Calu3 (cell line): ENCODE measurements at regions not wholly inside any gene's neighbourhood (a gene's known extent, or its start where the extent isn't known, plus 50 kb on each side); places are given as distances from the start of the nearest gene placed in this dataset.
"Not testable (repeated sequence)": the region's sequence is repeated elsewhere in the genome, so short reads cannot be mapped to it uniquely, and the experiment has no call there.

Source experiments
- BruUV-seq: library from RNA; stranded (reverse); fragments of 400-500 nt; replicated peaks from 2 replicates; lab custom pipeline; 2021; lab: Mats Ljungman, UMichigan
- CTCF ChIA-PET: fragments of 300-600 bp; sonication (Branson Sonifier 250); formaldehyde crosslinking; loops from one replicate; lab custom pipeline; 2022; ENCODE audit warnings: antibody characterized with exemption; lab: Charles Lee
- DNase-seq: peaks from one replicate; pipeline ENCODE4 v3.0.0; 2022
- H3K27ac Mint-ChIP-seq: one replicate; pipeline ENCODE4 v1.8.0; 2022; ENCODE audit warnings: mixed read lengths; ENCODE audit not compliant: unreplicated experiment
- H3K27me3 Mint-ChIP-seq: one replicate; pipeline ENCODE4 v1.8.0; 2022; ENCODE audit warnings: mixed read lengths; ENCODE audit not compliant: unreplicated experiment
- H3K36me3 Mint-ChIP-seq: one replicate; pipeline ENCODE4 v1.8.0; 2022; ENCODE audit warnings: mild to moderate bottlenecking, moderate library complexity, mixed read lengths; ENCODE audit not compliant: insufficient read depth, unreplicated experiment
- H3K4me1 Mint-ChIP-seq: one replicate; pipeline ENCODE4 v1.8.0; 2022; ENCODE audit warnings: mild to moderate bottlenecking, low read depth, mixed read lengths; ENCODE audit not compliant: unreplicated experiment
- H3K4me3 Mint-ChIP-seq: one replicate; pipeline ENCODE4 v1.8.0; 2022; ENCODE audit warnings: mild to moderate bottlenecking, low read depth, moderate library complexity, mixed read lengths; ENCODE audit not compliant: unreplicated experiment
- H3K9me3 Mint-ChIP-seq: one replicate; pipeline ENCODE4 v1.8.0; 2022; ENCODE audit warnings: low read depth, mixed read lengths; ENCODE audit not compliant: unreplicated experiment
- CTCF ChIP-seq: fragments of 200-600 bp; IDR thresholded peaks from one replicate; pipeline ENCODE4 v1.8.0; 2022; ENCODE audit warnings: antibody characterized with exemption; ENCODE audit not compliant: unreplicated experiment
- intact Hi-C: fragments of 100-400 bp; cut with micrococcal nuclease; formaldehyde crosslinking; loops from one replicate; pipeline ENCODE4 v1.10.0; 2022; ENCODE audit not compliant: unreplicated experiment

DNA sequence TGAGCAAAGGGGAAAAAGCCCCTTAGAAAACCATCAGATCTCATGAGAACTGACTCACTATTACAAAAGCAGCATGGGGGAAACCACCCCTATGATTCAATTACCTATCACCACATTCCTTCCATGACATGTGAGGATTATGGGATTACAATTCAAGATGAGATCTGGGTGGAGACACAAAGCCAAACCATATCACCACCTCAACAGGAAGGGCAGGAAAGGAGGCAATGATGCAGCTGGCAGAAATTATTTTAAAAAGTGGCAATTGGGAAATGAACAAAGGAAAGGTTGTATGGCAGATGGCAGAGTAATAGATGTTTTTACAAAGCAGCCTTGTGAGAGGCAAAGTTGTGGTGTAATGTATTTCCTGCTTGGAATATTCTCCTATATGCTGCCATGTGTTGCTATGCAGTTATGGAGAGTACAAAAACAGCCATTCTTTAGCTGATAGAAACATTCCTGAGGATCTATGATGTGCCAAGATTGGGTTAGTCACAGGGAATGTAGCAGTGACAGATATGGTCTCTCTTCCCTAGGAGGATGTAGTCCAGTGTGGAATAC, 138.8 kb downstream of the SMC2 start:
- no TSS peak for BruUV-seq
- H3K9me3 Mint-ChIP-seq: no peaks in the 10 kb centered on the region
- no peaks in the 10 kb centered on the region for H3K27me3 Mint-ChIP-seq
- no peak overlapping the region for H3K27ac Mint-ChIP-seq
- TF ChIP-seq CTCF: no peak
- no peak overlapping the region for H3K4me3 Mint-ChIP-seq
- intact Hi-C loops: no loop called here
- no peak for DNase-seq
- no peaks in the 10 kb centered on the region for H3K4me1 Mint-ChIP-seq
- CTCF ChIA-PET: no interaction called here
- no peaks in the 10 kb centered on the region for H3K36me3 Mint-ChIP-seq

DNA sequence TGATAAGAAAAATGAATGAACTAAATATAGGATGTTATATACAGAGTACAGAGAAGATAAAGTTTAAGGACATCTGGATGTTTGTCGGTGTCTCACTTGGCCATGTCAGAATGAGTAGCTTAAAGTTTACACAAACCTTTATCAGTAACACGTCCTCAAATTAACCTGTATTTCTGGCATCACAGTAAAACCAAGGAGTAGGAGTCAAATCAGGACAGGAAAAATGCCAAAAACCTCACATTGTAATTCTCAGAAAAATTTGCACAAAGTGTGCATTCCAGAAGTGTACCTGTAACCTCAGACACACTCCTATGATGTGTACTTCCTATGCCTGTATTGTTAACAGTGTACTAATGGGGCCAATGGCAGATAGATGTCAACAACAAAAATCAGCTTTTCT, 139.3 kb downstream of the SMC2 start:
- TF ChIP-seq CTCF: no peak
- Mint-ChIP-seq H3K4me3 (no peak overlapping the region), H3K9me3 (no peaks in the 10 kb centered on the region), H3K27ac (no peak overlapping the region), H3K27me3 (no peaks in the 10 kb centered on the region), H3K36me3 (no peaks in the 10 kb centered on the region), H3K4me1 (no peaks in the 10 kb centered on the region)
- BruUV-seq: no TSS peak
- CTCF ChIA-PET: no interaction called here
- intact Hi-C loops: no loop called here
- DNase-seq: no peak

DNA sequence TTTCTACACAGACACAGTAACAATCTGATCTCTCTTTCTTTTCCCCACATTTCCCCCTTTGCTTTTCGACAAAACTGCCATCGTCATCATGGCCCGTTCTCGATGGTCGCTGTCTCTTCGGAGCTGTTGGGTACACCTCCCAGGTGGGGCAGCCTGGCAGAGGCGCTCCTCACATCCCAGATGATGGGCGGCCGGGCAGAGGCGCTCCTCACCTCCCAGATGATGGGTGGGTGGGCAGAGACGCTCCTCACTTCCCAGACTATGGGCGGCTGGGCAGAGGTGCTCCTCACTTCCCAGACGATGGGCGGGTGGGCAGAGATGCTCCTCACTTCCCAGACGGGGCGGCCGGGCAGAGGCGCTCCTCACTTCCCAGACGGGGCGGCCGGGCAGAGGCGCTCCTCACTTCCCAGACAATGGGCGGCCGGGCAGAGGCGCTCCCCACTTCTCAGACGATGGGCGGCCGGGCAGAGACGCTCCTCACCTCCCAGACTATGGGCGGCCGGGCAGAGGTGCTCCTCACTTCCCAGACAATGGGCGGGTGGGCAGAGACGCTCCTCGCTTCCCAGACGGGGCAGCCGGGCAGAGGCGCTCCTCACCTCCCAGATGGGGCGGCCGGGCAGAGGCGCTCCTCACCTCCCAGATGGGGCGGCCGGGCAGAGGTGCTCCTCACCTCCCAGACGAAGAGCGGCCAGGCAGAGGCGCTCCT, 140.7 kb downstream of the SMC2 start:
- H3K4me1 Mint-ChIP-seq, H3K4me3 Mint-ChIP-seq, BruUV-seq, H3K27ac Mint-ChIP-seq, H3K27me3 Mint-ChIP-seq, H3K9me3 Mint-ChIP-seq, CTCF ChIA-PET, intact Hi-C loops, DNase-seq, H3K36me3 Mint-ChIP-seq: not testable (repeated sequence)

- BruUV-seq, intact Hi-C loops, H3K27me3 Mint-ChIP-seq, H3K36me3 Mint-ChIP-seq, DNase-seq, H3K9me3 Mint-ChIP-seq, H3K27ac Mint-ChIP-seq, CTCF ChIA-PET, H3K4me3 Mint-ChIP-seq, H3K4me1 Mint-ChIP-seq: not testable (repeated sequence)
These were observed 141.4 kb downstream of the SMC2 start for GRCh38 chr9:104235347-104236120.

DNA sequence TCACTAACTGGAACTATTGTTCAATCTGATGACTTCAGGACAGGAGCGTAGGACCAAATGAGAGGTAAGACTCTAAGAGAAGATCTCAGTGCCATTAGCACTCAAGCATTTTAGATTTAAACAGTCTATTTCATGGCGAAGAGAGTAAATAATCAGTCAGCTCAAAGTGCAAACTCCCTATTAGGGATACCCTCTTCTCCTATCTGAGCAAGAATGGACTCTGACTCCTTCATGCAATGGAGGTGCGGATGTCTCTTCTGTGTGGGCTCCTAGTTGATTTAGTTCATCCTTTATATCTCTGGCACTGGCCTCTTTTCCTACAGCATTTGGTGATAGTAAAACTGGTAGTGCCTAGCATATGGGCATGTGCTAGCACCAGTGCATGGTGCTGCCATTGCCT, 144.6 kb downstream of the SMC2 start:
- Mint-ChIP-seq H3K27ac (no peak overlapping the region), H3K36me3 (no peaks in the 10 kb centered on the region), H3K27me3 (no peaks in the 10 kb centered on the region), H3K4me3 (no peak overlapping the region), H3K9me3 (no peaks in the 10 kb centered on the region), H3K4me1 (no peaks in the 10 kb centered on the region)
- no peak for TF ChIP-seq CTCF
- intact Hi-C loops: no loop called here
- no peak for DNase-seq
- CTCF ChIA-PET: no interaction called here
- no TSS peak for BruUV-seq
